Upper lobe of right lung (tissue), 1 donor: ENCODE measurements at regions not wholly inside any gene's neighbourhood (a gene's known extent, or its start where the extent isn't known, plus 50 kb on each side); places are given as distances from the start of the nearest gene placed in this dataset.

ENCODE experiments used
- ATAC-seq: fragments of 200-7000 bp; cut with Tn5 transposase; one replicate; pipeline ENCODE4 v1.9.1; 2020; ENCODE audit warnings: mild to moderate bottlenecking, moderate library complexity
- DNase-seq: peaks from one replicate; pipeline ENCODE4 v3.0.0-alpha.2; 2020
- H3K27ac ChIP-seq: fragments of 200-600 bp; one replicate; pipeline ENCODE4 v1.8.0; 2022
- H3K27me3 ChIP-seq: fragments of 200-600 bp; one replicate; pipeline ENCODE4 v1.8.0; 2022; ENCODE audit warnings: mild to moderate bottlenecking
- H3K36me3 ChIP-seq: fragments of 200-600 bp; one replicate; pipeline ENCODE4 v1.8.0; 2022
- H3K4me1 ChIP-seq: fragments of 200-600 bp; one replicate; pipeline ENCODE4 v1.8.0; 2022
- H3K4me3 ChIP-seq: fragments of 200-600 bp; one replicate; pipeline ENCODE4 v1.8.0; 2022; ENCODE audit warnings: mild to moderate bottlenecking
- H3K9me3 ChIP-seq: fragments of 200-600 bp; one replicate; pipeline ENCODE4 v1.8.0; 2022
- intact Hi-C: fragments of 100-400 bp; cut with DNase I; formaldehyde crosslinking; loops from one replicate; pipeline ENCODE4 v1.11.0; 2022
- TF ChIP-seq, protein P1 (sequence below): fragments of 200-600 bp; IDR thresholded peaks from one replicate; pipeline ENCODE4 v1.8.0; 2022; ENCODE audit warnings: antibody characterized with exemption
- donor health status: DM: no; HTN: yes; CAD: no; lungs with severe emphysema.

DNA sequence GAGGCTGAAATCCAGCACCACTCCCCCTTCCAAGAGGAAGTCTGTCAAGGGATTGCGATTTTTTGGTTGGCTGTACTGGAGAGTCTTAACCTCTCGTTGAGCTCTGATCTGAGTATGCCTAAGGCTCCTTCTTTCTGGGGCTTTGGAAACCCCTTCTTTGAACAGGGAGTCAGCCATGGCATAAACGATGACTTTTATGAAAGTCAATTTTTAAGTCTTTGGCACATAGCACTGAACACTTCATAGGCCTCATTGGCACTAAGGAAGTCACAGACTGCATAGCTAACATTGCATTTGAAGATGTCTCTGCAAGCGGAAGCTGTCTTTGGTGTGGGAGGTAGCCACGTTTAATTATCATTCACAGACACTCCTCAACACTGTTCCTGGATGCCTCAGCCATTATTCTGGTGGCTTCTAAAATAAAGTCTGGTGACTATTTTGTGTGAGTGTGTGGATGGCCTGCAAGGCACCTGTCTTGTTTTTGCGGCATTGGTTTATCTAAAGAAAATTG lies 148.2 kb upstream of the NCK2 start:
- ATAC-seq: no peak
- TF ChIP-seq, protein P1, sequence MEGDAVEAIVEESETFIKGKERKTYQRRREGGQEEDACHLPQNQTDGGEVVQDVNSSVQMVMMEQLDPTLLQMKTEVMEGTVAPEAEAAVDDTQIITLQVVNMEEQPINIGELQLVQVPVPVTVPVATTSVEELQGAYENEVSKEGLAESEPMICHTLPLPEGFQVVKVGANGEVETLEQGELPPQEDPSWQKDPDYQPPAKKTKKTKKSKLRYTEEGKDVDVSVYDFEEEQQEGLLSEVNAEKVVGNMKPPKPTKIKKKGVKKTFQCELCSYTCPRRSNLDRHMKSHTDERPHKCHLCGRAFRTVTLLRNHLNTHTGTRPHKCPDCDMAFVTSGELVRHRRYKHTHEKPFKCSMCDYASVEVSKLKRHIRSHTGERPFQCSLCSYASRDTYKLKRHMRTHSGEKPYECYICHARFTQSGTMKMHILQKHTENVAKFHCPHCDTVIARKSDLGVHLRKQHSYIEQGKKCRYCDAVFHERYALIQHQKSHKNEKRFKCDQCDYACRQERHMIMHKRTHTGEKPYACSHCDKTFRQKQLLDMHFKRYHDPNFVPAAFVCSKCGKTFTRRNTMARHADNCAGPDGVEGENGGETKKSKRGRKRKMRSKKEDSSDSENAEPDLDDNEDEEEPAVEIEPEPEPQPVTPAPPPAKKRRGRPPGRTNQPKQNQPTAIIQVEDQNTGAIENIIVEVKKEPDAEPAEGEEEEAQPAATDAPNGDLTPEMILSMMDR: no peak

GRCh38 chr2:105595536-105595935 lies 149.2 kb upstream of the NCK2 start:
- Histone ChIP-seq H3K4me3 (no peak overlapping the region), H3K27ac (no peak overlapping the region), H3K4me1 (no peaks in the 10 kb centered on the region), H3K27me3 (no peaks in the 10 kb centered on the region), H3K36me3 (no peaks in the 10 kb centered on the region), H3K9me3 (no peaks in the 10 kb centered on the region)
- DNase-seq (no peak), ATAC-seq (no peak)
- TF ChIP-seq, protein P1: no peak
- intact Hi-C loops: no loop called here

More for the DNA sequence above, 148.2 kb upstream of the NCK2 start:
- Histone ChIP-seq H3K27me3 (no peaks in the 10 kb centered on the region), H3K9me3 (no peaks in the 10 kb centered on the region), H3K4me3 (no peak overlapping the region), H3K27ac (no peak overlapping the region), H3K4me1 (no peaks in the 10 kb centered on the region), H3K36me3 (no peaks in the 10 kb centered on the region)
- no peak for DNase-seq
- intact Hi-C loops: no loop called here

- TF ChIP-seq, protein P1: no peak
- DNase-seq (no peak), ATAC-seq (no peak)
- Histone ChIP-seq H3K27me3 (no peaks in the 10 kb centered on the region), H3K27ac (no peak overlapping the region), H3K4me3 (no peak overlapping the region), H3K4me1 (no peaks in the 10 kb centered on the region), H3K36me3 (no peaks in the 10 kb centered on the region), H3K9me3 (no peaks in the 10 kb centered on the region)
- intact Hi-C loops: no loop called here
These were observed 151.3 kb upstream of the NCK2 start for GRCh38 chr2:105593221-105593967.

- Histone ChIP-seq H3K4me1 (no peaks in the 10 kb centered on the region), H3K27me3 (no peaks in the 10 kb centered on the region), H3K36me3 (no peaks in the 10 kb centered on the region), H3K4me3 (no peak overlapping the region), H3K27ac (no peak overlapping the region), H3K9me3 (no peaks in the 10 kb centered on the region)
- ATAC-seq (no peak), DNase-seq (no peak)
- intact Hi-C loops: no loop called here
- TF ChIP-seq, protein P1: no peak
These were observed 152.4 kb upstream of the NCK2 start for GRCh38 chr2:105592288-105592687.

DNA sequence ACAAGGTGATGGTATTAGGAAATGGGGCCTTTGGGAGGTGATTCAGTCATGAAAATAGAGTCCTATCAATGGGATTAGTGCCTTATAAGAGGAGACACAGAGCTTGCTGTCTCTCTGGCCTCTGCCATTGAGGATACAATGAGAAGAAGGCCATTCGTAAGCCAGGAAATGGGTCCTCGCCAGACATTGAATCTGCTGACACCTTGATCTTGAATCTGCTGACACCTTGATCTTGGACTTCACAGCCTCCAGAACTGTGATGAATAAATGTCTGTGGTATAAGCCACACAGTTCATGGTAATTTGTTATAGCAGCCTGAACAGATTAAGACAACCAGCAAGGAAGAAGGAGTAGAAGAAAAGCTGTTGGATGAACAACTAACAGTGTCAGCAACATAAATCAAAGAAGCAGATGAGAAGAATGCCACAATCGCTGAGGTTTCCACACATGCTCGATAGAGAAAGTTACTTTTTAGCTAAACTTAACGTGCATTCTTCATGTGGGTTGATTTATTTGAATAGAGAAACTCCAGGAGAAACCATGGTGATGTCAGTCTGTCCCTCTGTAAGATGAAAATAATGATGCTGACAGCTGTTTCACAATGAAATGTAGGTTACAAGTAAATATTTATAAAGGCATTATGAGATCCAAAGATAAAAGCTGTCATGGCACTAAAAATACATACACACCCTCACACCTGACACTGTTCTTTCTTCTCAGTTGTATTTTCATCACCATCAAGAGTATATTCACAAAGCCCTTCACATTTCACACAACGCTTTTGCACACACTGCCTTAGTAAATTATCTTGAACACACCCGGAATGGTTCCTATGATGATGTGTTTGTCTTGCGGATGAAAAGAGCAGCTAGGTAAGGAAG lies 153.7 kb upstream of the NCK2 start:
- Histone ChIP-seq H3K4me3 (no peak overlapping the region), H3K36me3 (no peaks in the 10 kb centered on the region), H3K9me3 (no peaks in the 10 kb centered on the region), H3K27ac (no peak overlapping the region), H3K4me1 (no peaks in the 10 kb centered on the region), H3K27me3 (no peaks in the 10 kb centered on the region)
- ATAC-seq (no peak), DNase-seq (no peak)
- intact Hi-C loops: no loop called here
- TF ChIP-seq, protein P1: no peak
